GM12892 (cell line): ENCODE measurements at regions not wholly inside any gene's neighbourhood (a gene's known extent, or its start where the extent isn't known, plus 50 kb on each side); places are given as distances from the start of the nearest gene placed in this dataset.

Experiments used
- POLR2A ChIP-seq: IDR thresholded peaks from 2 replicates; pipeline ENCODE4 v1.6.1; 2011; ENCODE audit warnings: low read depth, low read length, control low read depth
- POLR2AphosphoS5 ChIP-seq: IDR thresholded peaks from 2 replicates; pipeline ENCODE4 v1.6.1; 2011; ENCODE audit warnings: low read depth, low read length, control low read depth
- TAF1 ChIP-seq: IDR thresholded peaks from 2 replicates; pipeline ENCODE4 v1.6.1; 2011; ENCODE audit warnings: low read depth, mild to moderate bottlenecking, control low read depth, low read length, borderline replicate concordance

- TF ChIP-seq POLR2AphosphoS5 = no peak
- TF ChIP-seq POLR2A = no peak
- TF ChIP-seq TAF1 = no peak
Observed at GRCh38 chr10:90222372-90222771, 521.0 kb downstream of the KIF20B start.
